H1 (cell line): ENCODE measurements at regions not wholly inside any gene's neighbourhood (a gene's known extent, or its start where the extent isn't known, plus 50 kb on each side); places are given as distances from the start of the nearest gene placed in this dataset.
"Not testable (repeated sequence)": the region's sequence is repeated elsewhere in the genome, so short reads cannot be mapped to it uniquely, and the experiment has no call there.

ENCODE experiments used
- CTCF ChIA-PET: fragments of 300-600 bp; sonication (Branson Sonifier 250); formaldehyde crosslinking; loops from one replicate; lab custom pipeline; 2021; ENCODE audit not compliant: partially characterized antibody; lab: Charles Lee
- POLR2A ChIA-PET: fragments of 300-600 bp; sonication (Branson Sonifier 250); formaldehyde crosslinking; loops from one replicate; lab custom pipeline; 2021; ENCODE audit warnings: inconsistent platforms; ENCODE audit not compliant: partially characterized antibody; lab: Charles Lee
- DNase-seq, 2 experiments: peaks; one replicate each; pipeline versions ENCODE4 v3.0.0 to v3.0.0-alpha.2; 2010 to 2022; ENCODE audit warnings: low spot score in 2 of 2, low read depth in 1 of 2, mixed read lengths in 1 of 2
- FAIRE-seq: peaks from 2 replicates; lab custom pipeline; 2011; peaks lifted over from hg19 to GRCh38; lab: Jason Lieb, UNC
- H2AFZ ChIP-seq: 2 replicates; pipeline ENCODE4 v1.8.1; 2012; ENCODE audit warnings: low read length, inconsistent platforms
- H2AK5ac ChIP-seq: 2 replicates; pipeline ENCODE4 v1.6.1; 2013; ENCODE audit warnings: low read depth, low read length
- H2BK120ac ChIP-seq: replicated peaks from 2 replicates; pipeline ENCODE3; 2013; ENCODE audit warnings: low read depth, low read length, inconsistent platforms
- H2BK12ac ChIP-seq: 2 replicates; pipeline ENCODE4 v1.6.1; 2013; ENCODE audit warnings: low read depth, low read length
- H2BK15ac ChIP-seq: 2 replicates; pipeline ENCODE4 v1.6.1; 2013; ENCODE audit warnings: low read length
- H2BK20ac ChIP-seq: 2 replicates; pipeline ENCODE4 v1.6.1; 2013; ENCODE audit warnings: low read length
- H2BK5ac ChIP-seq: 2 replicates; pipeline ENCODE4 v1.6.1; 2013; ENCODE audit warnings: low read depth, low read length
- H3K14ac ChIP-seq: 2 replicates; pipeline ENCODE4 v1.6.1; 2013; ENCODE audit warnings: inconsistent platforms; ENCODE audit not compliant: insufficient read length
- H3K18ac ChIP-seq: 2 replicates; pipeline ENCODE4 v1.6.1; 2013; ENCODE audit warnings: low read length; ENCODE audit errors: extremely low read depth
- H3K23ac ChIP-seq: 2 replicates; pipeline ENCODE4 v1.6.1; 2013; ENCODE audit warnings: inconsistent platforms; ENCODE audit not compliant: insufficient read length
- H3K23me2 ChIP-seq: 2 replicates; pipeline ENCODE4 v1.6.1; 2013; ENCODE audit warnings: low read depth, low read length
- H3K27ac ChIP-seq: 2 replicates; pipeline ENCODE4 v1.6.1; 2011; ENCODE audit warnings: low read depth, low read length, inconsistent platforms
- H3K27me3 ChIP-seq, 4 experiments: replicated peaks in 1 of 4; 1 replicate in 1 of 4; 2 replicates in 3 of 4; pipeline versions ENCODE4 v1.6.1 to v1.8.1; 2011 to 2013; ENCODE audit warnings: low read length in 3 of 4, mild to moderate bottlenecking in 3 of 4, inconsistent platforms in 2 of 4, mixed read lengths in 2 of 4, moderate library complexity in 1 of 4; ENCODE audit not compliant: control insufficient read depth in 3 of 4, insufficient read depth in 3 of 4; ENCODE audit errors: extremely low read depth in 1 of 4
- H3K36me3 ChIP-seq, 4 experiments: 2 replicates each; pipeline versions ENCODE4 v1.6.1 to v1.8.1; 2011 to 2013; ENCODE audit warnings: mild to moderate bottlenecking in 4 of 4, low read length in 3 of 4, moderate library complexity in 2 of 4, control low read depth in 1 of 4, inconsistent platforms in 1 of 4; ENCODE audit not compliant: insufficient read depth in 4 of 4, control insufficient read depth in 2 of 4
- H3K4ac ChIP-seq: replicated peaks from 2 replicates; pipeline ENCODE3; 2013; ENCODE audit warnings: low read length, low read depth, mixed read lengths, inconsistent platforms; ENCODE audit not compliant: insufficient read length
- H3K4me1 ChIP-seq, 4 experiments: replicated peaks in 1 of 4; 1 replicate in 1 of 4; 2 replicates in 3 of 4; pipeline versions ENCODE4 v1.6.1 to v1.8.1; 2011 to 2013; ENCODE audit warnings: low read length in 3 of 4, inconsistent platforms in 2 of 4, mixed read lengths in 1 of 4; ENCODE audit not compliant: insufficient read depth in 4 of 4, control insufficient read depth in 3 of 4
- H3K4me2 ChIP-seq, 2 experiments: 2 replicates each; pipeline versions ENCODE4 v1.6.1 to v1.8.1; 2011 to 2013; ENCODE audit warnings: low read depth in 2 of 2, low read length in 2 of 2, control low read depth in 1 of 2, inconsistent platforms in 1 of 2, mild to moderate bottlenecking in 1 of 2; ENCODE audit not compliant: insufficient read depth in 1 of 2
- H3K4me3 ChIP-seq, 4 experiments: fragments of 200-600, 300-600 bp in 1 of 4; sonication (generic), shearing (Covaris generic), sonication (Bioruptor Twin) in 1 of 4; 2 replicates each; pipeline versions ENCODE4 v1.5.1 to v1.8.1; 2011 to 2016; ENCODE audit warnings: low read length in 4 of 4, low read depth in 3 of 4, control low read depth in 2 of 4, inconsistent platforms in 2 of 4, mild to moderate bottlenecking in 2 of 4, mixed read lengths in 1 of 4, moderate library complexity in 1 of 4; ENCODE audit not compliant: insufficient read depth in 2 of 4; ENCODE audit errors: extremely low read depth in 1 of 4
- H3K56ac ChIP-seq: replicated peaks from 2 replicates; pipeline ENCODE3; 2013; ENCODE audit warnings: low read depth, mild to moderate bottlenecking, mixed read lengths, low read length, inconsistent platforms; ENCODE audit not compliant: insufficient read length
- H3K79me1 ChIP-seq: 2 replicates; pipeline ENCODE4 v1.6.1; 2013; ENCODE audit warnings: low read depth, low read length, control low read depth
- H3K79me2 ChIP-seq, 2 experiments: 2 replicates each; pipeline versions ENCODE4 v1.6.1 to v1.8.1; 2012 to 2013; ENCODE audit warnings: low read length in 2 of 2, mild to moderate bottlenecking in 2 of 2, inconsistent platforms in 1 of 2; ENCODE audit not compliant: insufficient read depth in 2 of 2, control insufficient read depth in 1 of 2
- H3K9ac ChIP-seq, 4 experiments: replicated peaks in 1 of 4; 1 replicate in 1 of 4; 2 replicates in 3 of 4; pipeline versions ENCODE4 v1.6.1 to v1.8.1; 2011 to 2013; ENCODE audit warnings: low read depth in 3 of 4, low read length in 3 of 4, control low read depth in 2 of 4, mild to moderate bottlenecking in 2 of 4, moderate library complexity in 2 of 4, inconsistent platforms in 1 of 4; ENCODE audit errors: extremely low read depth in 1 of 4
- H3K9me3 ChIP-seq, 2 experiments: 2 replicates each; pipeline versions ENCODE4 v1.6.1 to v1.8.1; 2012 to 2013; ENCODE audit warnings: mild to moderate bottlenecking in 2 of 2, moderate library complexity in 2 of 2, control low read depth in 1 of 2, inconsistent platforms in 1 of 2, low read depth in 1 of 2, low read length in 1 of 2, mixed read lengths in 1 of 2; ENCODE audit not compliant: insufficient read depth in 2 of 2
- H4K20me1 ChIP-seq, 2 experiments: replicated peaks in 1 of 2; 2 replicates each; pipeline versions ENCODE3 to v1.8.1; 2011 to 2013; ENCODE audit warnings: inconsistent platforms in 2 of 2, low read length in 2 of 2, mild to moderate bottlenecking in 1 of 2; ENCODE audit not compliant: insufficient read depth in 2 of 2, control insufficient read depth in 1 of 2
- H4K5ac ChIP-seq: 2 replicates; pipeline ENCODE4 v1.6.1; 2013; ENCODE audit warnings: low read length, low read depth, mixed read lengths, inconsistent platforms; ENCODE audit not compliant: insufficient read length
- H4K8ac ChIP-seq: 2 replicates; pipeline ENCODE4 v1.8.0; 2013; ENCODE audit warnings: mild to moderate bottlenecking, moderate library complexity, low read length, inconsistent platforms; ENCODE audit not compliant: insufficient read depth; ENCODE audit errors: extremely low read depth
- H4K91ac ChIP-seq: replicated peaks from 2 replicates; pipeline ENCODE3; 2013; ENCODE audit warnings: low read length, mixed read lengths, inconsistent platforms; ENCODE audit not compliant: insufficient read length
- WGBS, 2 experiments: shearing (Covaris generic) in 1 of 2; methylation state at CpG; one replicate each; pipeline versions ENCODE4 v1.1.6 to v1.1.7; 2013 to 2015; ENCODE audit warnings: low lambda C conversion rate in 2 of 2, mixed read lengths in 2 of 2, inconsistent platforms in 1 of 2, low coverage in 1 of 2, missing lambda C conversion rate in 1 of 2; ENCODE audit not compliant: insufficient replicate concordance in 2 of 2, insufficient coverage in 1 of 2, insufficient read length in 1 of 2; ENCODE audit errors: extremely low coverage in 1 of 2, missing lambda C conversion rate in 1 of 2; 5-methylcytosine and 5-hydroxymethylcytosine counted together

DNA sequence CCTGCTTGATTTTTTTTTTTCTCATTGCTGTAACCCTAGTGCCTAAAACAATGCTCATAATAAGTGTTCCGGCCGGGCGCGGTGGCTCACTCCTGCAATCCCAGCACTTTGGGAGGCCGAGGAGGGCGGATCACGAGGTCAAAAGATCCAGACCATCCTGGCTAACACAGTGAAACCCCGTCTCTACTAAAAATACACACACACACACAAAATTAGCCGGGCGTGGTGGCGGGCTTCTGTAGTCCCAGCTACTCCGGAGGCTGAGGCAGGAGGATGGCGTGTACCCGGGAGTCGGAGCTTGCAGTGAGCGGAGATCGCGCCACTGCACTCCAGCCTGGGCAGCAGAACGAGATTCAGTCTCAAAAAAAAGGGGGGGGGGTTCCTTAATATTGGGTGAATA is 214.0 kb upstream of the HSF2 start:
- 88% methylated on average over 19 of the region's 19 CpGs; no CpG with 5 or more reads in 1 of the 2 experiments for WGBS, 2 experiments
- H3K27me3 ChIP-seq, H2AK5ac ChIP-seq, H3K23me2 ChIP-seq, H4K5ac ChIP-seq, POLR2A ChIA-PET, H3K79me2 ChIP-seq, H3K14ac ChIP-seq, DNase-seq, H2BK120ac ChIP-seq, H3K9ac ChIP-seq, H3K4me3 ChIP-seq, H2BK5ac ChIP-seq, H3K27ac ChIP-seq, H4K91ac ChIP-seq, H3K18ac ChIP-seq, H3K36me3 ChIP-seq, H2AFZ ChIP-seq, FAIRE-seq, H4K8ac ChIP-seq, H2BK20ac ChIP-seq, H3K56ac ChIP-seq, H2BK12ac ChIP-seq, H4K20me1 ChIP-seq, H3K9me3 ChIP-seq, H3K4me2 ChIP-seq, H3K23ac ChIP-seq, H2BK15ac ChIP-seq, H3K4ac ChIP-seq, H3K79me1 ChIP-seq, H3K4me1 ChIP-seq: not testable (repeated sequence)
- CTCF ChIA-PET: interaction anchor here (0.6 to 1.4 kb wide), 8 partner anchors 12 to 891 kb away, joined by 3 to 8 read pairs (median 4); no protein-coding TSS in a partner anchor
